ENCODE measurements at regions not wholly inside any gene's neighbourhood (a gene's known extent, or its start where the extent isn't known, plus 50 kb on each side); places are given as distances from the start of the nearest gene placed in this dataset.

DNA sequence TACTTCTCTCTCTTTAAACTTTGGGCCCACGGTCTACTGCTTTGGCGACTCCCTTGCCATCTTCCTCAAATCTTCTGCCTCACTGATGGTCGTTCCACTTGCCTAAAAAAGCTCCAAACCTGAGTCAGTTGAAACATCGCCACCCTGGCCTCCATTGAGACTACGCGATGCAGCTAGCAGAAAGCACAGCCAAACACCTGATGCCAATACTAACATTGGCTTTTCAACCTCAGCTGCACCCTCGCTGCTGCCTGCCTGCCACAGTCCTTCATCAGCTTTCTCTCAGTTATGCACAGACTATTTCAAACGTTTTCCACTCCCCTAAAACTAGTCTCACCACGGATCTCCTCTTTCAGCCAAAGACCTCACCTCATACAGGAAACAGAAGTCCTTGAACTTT lies 214.2 kb upstream of the TMCO5A start:
- no peak overlapping the region for H3K27ac ChIP-seq
- TF ChIP-seq EP300 (IDR thresholded peaks at IDR 0.05) = no peak
- TF ChIP-seq POLR2A (IDR thresholded peaks at IDR 0.05) = no peak
- TF ChIP-seq, protein P1, sequence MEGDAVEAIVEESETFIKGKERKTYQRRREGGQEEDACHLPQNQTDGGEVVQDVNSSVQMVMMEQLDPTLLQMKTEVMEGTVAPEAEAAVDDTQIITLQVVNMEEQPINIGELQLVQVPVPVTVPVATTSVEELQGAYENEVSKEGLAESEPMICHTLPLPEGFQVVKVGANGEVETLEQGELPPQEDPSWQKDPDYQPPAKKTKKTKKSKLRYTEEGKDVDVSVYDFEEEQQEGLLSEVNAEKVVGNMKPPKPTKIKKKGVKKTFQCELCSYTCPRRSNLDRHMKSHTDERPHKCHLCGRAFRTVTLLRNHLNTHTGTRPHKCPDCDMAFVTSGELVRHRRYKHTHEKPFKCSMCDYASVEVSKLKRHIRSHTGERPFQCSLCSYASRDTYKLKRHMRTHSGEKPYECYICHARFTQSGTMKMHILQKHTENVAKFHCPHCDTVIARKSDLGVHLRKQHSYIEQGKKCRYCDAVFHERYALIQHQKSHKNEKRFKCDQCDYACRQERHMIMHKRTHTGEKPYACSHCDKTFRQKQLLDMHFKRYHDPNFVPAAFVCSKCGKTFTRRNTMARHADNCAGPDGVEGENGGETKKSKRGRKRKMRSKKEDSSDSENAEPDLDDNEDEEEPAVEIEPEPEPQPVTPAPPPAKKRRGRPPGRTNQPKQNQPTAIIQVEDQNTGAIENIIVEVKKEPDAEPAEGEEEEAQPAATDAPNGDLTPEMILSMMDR (IDR thresholded peaks at IDR 0.05) = no peak
- TF ChIP-seq POLR2AphosphoS5 (IDR thresholded peaks at IDR 0.05) = no peak
- no peak overlapping the region for H3K4me3 ChIP-seq
- intact Hi-C loops (cut with DNase I; ENCODE audit: low total_unique reads) = no loop called here
- H3K36me3 ChIP-seq = no peaks in the 10 kb centered on the region
- no peak for DNase-seq
- H3K4me1 ChIP-seq = no peaks in the 10 kb centered on the region
- H3K9me3 ChIP-seq = no peaks in the 10 kb centered on the region
- H3K27me3 ChIP-seq = no peaks in the 10 kb centered on the region
- 76 to 82% (median 79%) methylated on average over 9 of the region's 9 CpGs for WGBS, 5 donors

GRCh38 chr15:37731146-37731746 lies 203.2 kb upstream of the TMCO5A start:
- Histone ChIP-seq H3K9me3 (no peaks in the 10 kb centered on the region), H3K4me1 (no peaks in the 10 kb centered on the region), H3K36me3 (no peaks in the 10 kb centered on the region), H3K4me3 (no peak overlapping the region), H3K27me3 (no peaks in the 10 kb centered on the region), H3K27ac (no peak overlapping the region)
- 61 to 71% (median 65%) methylated on average over 5 of the region's 5 CpGs for WGBS, 5 donors
- intact Hi-C loops (cut with DNase I; ENCODE audit: low total_unique reads) = no loop called here
- DNase-seq = no peak
- TF ChIP-seq POLR2AphosphoS5 (IDR thresholded peaks at IDR 0.05) (no peak), POLR2A (IDR thresholded peaks at IDR 0.05) (no peak), EP300 (IDR thresholded peaks at IDR 0.05) (no peak)
- TF ChIP-seq, protein P1 (IDR thresholded peaks at IDR 0.05) = no peak

DNA sequence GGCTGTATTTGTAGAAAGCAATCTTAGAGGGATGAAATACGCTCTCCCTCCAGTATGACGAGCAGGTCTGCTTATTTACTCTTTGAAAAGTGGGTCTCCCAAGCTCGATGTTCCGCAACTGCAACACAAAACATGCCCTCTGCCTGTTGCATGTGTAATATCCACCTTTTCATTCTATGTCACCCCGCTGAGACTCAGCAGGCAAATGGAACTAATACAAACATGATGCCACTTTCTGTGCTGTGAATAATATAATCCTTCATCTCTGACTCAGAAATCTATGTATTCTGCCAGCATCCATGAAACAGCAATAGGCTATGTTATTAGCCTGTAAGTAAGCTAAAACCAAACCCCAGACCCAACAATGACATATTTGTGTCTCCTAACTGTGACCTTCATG lies 200.8 kb upstream of the TMCO5A start:
- WGBS, 5 donors = 87 to 92% (median 90%) methylated on average over 5 of the region's 5 CpGs
- DNase-seq = no peak
- intact Hi-C loops (cut with DNase I; ENCODE audit: low total_unique reads) = no loop called here
- H3K4me1 ChIP-seq = no peaks in the 10 kb centered on the region
- no peaks in the 10 kb centered on the region for H3K9me3 ChIP-seq
- no peak overlapping the region for H3K27ac ChIP-seq
- TF ChIP-seq, protein P1 (IDR thresholded peaks at IDR 0.05) = no peak
- TF ChIP-seq POLR2AphosphoS5 (IDR thresholded peaks at IDR 0.05) (no peak), POLR2A (IDR thresholded peaks at IDR 0.05) (no peak), EP300 (IDR thresholded peaks at IDR 0.05) (no peak)
- H3K4me3 ChIP-seq = no peak overlapping the region
- H3K36me3 ChIP-seq = no peaks in the 10 kb centered on the region
- H3K27me3 ChIP-seq = no peaks in the 10 kb centered on the region

DNA sequence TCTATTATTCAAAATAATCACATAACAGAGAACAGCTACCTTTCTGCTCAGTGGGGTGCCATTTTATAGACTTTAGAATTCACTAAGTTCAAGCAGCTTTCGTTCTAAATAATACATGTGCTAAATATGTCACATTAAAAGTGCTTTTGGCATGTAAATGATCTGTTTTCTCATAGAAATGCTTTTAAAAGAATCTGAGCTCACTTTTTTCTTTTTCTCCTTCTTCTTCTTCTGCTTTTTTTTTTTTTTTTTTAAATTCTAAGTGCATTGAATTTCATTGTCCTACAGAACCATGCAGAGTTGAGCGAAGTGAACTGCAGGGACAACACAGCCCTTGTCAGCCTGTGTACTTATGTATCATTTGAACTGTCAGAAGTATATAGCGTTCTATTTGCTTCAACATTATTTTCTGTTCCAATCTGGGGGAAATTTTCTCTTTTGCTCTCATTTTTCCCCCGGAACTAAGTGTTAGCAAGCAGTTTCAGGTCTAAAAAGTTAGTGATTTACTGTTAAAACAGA lies 193.8 kb upstream of the TMCO5A start:
- intact Hi-C loops (cut with DNase I; ENCODE audit: low total_unique reads) = no loop called here
- no peaks in the 10 kb centered on the region for H3K36me3 ChIP-seq
- WGBS, 5 donors = 64 to 69% (median 64%) methylated on average over 4 of the region's 4 CpGs
- no peak overlapping the region for H3K4me3 ChIP-seq
- TF ChIP-seq POLR2AphosphoS5 (IDR thresholded peaks at IDR 0.05) = no peak
- no peak for TF ChIP-seq POLR2A (IDR thresholded peaks at IDR 0.05)
- TF ChIP-seq, protein P1 (IDR thresholded peaks at IDR 0.05) = no peak
- no peak for TF ChIP-seq EP300 (IDR thresholded peaks at IDR 0.05)
- H3K27me3 ChIP-seq = no peaks in the 10 kb centered on the region
- DNase-seq = no peak
- no peaks in the 10 kb centered on the region for H3K4me1 ChIP-seq
- H3K9me3 ChIP-seq = no peaks in the 10 kb centered on the region
- no peak overlapping the region for H3K27ac ChIP-seq
